ENCODE measurements at regions not wholly inside any gene's neighbourhood (a gene's known extent, or its start where the extent isn't known, plus 50 kb on each side); places are given as distances from the start of the nearest gene placed in this dataset.

DNA sequence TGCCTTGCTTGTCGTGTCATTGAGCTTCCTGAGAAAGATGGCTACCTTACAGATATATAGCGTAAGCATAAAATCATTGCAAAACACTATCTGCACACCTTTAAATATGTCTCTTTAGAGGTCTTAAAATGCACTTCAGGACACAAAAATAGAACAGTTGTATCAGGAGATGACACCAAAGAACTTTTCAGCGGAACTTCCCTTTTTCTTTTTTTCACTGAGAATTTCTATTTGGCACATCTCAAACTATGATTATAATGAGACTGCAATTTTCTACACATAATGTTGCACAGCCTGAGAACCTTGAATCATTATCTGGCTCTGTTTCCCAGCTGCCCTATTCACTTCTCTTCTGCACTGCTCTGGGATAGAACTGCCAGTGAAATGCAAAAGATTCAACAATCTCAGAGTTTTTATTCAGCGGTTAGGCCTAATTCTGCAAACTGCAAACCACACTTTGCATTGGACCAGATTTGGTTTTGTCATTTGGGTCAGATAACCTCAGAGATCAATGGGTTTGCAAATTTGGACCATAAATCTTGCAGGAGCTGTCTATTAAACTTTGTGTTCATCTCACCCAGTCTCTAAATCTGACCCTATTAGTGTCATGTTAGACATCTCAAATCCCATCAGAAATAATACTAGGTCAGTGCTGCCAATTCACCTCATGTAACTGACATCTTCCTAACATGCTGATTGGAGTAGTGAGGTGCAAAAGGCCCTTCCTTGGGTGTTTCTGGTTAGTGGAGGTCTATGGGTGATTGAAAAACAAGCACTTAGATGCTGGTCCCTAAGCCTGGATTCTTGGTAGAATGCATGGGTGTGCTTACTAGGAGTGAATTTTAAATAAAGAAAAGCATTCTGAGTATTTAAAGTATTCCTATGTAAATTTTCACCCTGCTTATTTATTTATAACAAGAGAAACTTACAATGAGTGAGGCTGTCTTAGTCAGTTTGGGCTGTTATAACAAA lies 382.7 kb downstream of the UTRN start:
- TF ChIP-seq, protein P1, sequence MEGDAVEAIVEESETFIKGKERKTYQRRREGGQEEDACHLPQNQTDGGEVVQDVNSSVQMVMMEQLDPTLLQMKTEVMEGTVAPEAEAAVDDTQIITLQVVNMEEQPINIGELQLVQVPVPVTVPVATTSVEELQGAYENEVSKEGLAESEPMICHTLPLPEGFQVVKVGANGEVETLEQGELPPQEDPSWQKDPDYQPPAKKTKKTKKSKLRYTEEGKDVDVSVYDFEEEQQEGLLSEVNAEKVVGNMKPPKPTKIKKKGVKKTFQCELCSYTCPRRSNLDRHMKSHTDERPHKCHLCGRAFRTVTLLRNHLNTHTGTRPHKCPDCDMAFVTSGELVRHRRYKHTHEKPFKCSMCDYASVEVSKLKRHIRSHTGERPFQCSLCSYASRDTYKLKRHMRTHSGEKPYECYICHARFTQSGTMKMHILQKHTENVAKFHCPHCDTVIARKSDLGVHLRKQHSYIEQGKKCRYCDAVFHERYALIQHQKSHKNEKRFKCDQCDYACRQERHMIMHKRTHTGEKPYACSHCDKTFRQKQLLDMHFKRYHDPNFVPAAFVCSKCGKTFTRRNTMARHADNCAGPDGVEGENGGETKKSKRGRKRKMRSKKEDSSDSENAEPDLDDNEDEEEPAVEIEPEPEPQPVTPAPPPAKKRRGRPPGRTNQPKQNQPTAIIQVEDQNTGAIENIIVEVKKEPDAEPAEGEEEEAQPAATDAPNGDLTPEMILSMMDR (IDR thresholded peaks at IDR 0.05; ENCODE audit: low read length): no peak
- TF ChIP-seq EZH2 (IDR thresholded peaks at IDR 0.05; ENCODE audit: borderline replicate concordance, low read length): no peak

All from OCI-LY1 (cell line).